CD4-positive, CD25-positive, alpha-beta regulatory T cell (primary cell): ENCODE measurements at regions not wholly inside any gene's neighbourhood (a gene's known extent, or its start where the extent isn't known, plus 50 kb on each side); places are given as distances from the start of the nearest gene placed in this dataset.

Experiments
- ATAC-seq, 2 donors: fragments of 150-1000 bp; cut with Tn5 transposase; one replicate each; pipeline ENCODE4 v1.10.0; 2021; ENCODE audit warnings: low read depth in 2 of 2, moderate number of reproducible peaks in 2 of 2, moderate library complexity in 1 of 2
- DNase-seq, 3 donors: peaks; one replicate each; pipeline versions ENCODE4 v3.0.0 to v3.0.0-alpha.2; 2012 to 2022; ENCODE audit warnings: mixed read lengths in 1 of 3
- H3K27ac ChIP-seq: one replicate; pipeline ENCODE4 v1.7.0; 2013; ENCODE audit warnings: mild to moderate bottlenecking, low read length; ENCODE audit not compliant: insufficient read depth, poor library complexity, severe bottlenecking
- H3K27me3 ChIP-seq: one replicate; pipeline ENCODE4 v1.7.0; 2013; ENCODE audit warnings: low read length; ENCODE audit not compliant: control insufficient read depth, insufficient read depth
- H3K36me3 ChIP-seq: one replicate; pipeline ENCODE4 v1.7.0; 2013; ENCODE audit warnings: mild to moderate bottlenecking, low read length, moderate library complexity; ENCODE audit not compliant: control insufficient read depth, insufficient read depth
- H3K4me1 ChIP-seq: 2 replicates; pipeline ENCODE4 v1.7.0; 2013; ENCODE audit warnings: mild to moderate bottlenecking, low read length; ENCODE audit not compliant: insufficient read depth, control insufficient read depth, poor library complexity, severe bottlenecking
- H3K4me3 ChIP-seq: one replicate; pipeline ENCODE4 v1.7.0; 2013; ENCODE audit warnings: low read depth, mild to moderate bottlenecking, low read length, moderate library complexity
- H3K9me3 ChIP-seq, 2 experiments: 1 replicate in 1 of 2; 2 replicates in 1 of 2; pipeline ENCODE4 v1.7.0; 2013; ENCODE audit warnings: low read length in 2 of 2, mild to moderate bottlenecking in 1 of 2, moderate library complexity in 1 of 2; ENCODE audit not compliant: control insufficient read depth in 2 of 2
- H3K27ac Mint-ChIP-seq, 3 donors: one replicate each; pipeline ENCODE4 v1.8.0; 2020 to 2022; ENCODE audit warnings: mild to moderate bottlenecking in 3 of 3, mixed read lengths in 3 of 3, moderate library complexity in 2 of 3
- H3K27me3 Mint-ChIP-seq: one replicate; pipeline ENCODE4 v1.8.0; 2022; ENCODE audit warnings: mild to moderate bottlenecking, mixed read lengths
- H3K36me3 Mint-ChIP-seq: one replicate; pipeline ENCODE4 v1.8.0; 2020; ENCODE audit warnings: mixed read lengths
- H3K4me1 Mint-ChIP-seq, 4 donors: one replicate each; pipeline ENCODE4 v1.8.0; 2020 to 2022; ENCODE audit warnings: mixed read lengths in 4 of 4, mild to moderate bottlenecking in 1 of 4
- H3K4me3 Mint-ChIP-seq, 4 donors: one replicate each; pipeline ENCODE4 v1.8.0; 2020 to 2022; ENCODE audit warnings: mild to moderate bottlenecking in 4 of 4, mixed read lengths in 4 of 4, moderate library complexity in 3 of 4
- H3K9me3 Mint-ChIP-seq, 7 donors: one replicate each; pipeline ENCODE4 v1.8.0; 2020 to 2022; ENCODE audit warnings: mixed read lengths in 7 of 7, mild to moderate bottlenecking in 3 of 7, moderate library complexity in 2 of 7

GRCh38 chr6:103191391-103192093 is 1668.2 kb downstream of the HACE1 start:
- H3K27me3 Mint-ChIP-seq = no peaks in the 10 kb centered on the region
- no peak overlapping the region for H3K27ac Mint-ChIP-seq
- H3K27ac ChIP-seq = no peak overlapping the region
- H3K4me3 ChIP-seq = no peak overlapping the region
- no peaks in the 10 kb centered on the region for H3K36me3 ChIP-seq
- no peaks in the 10 kb centered on the region for H3K27me3 ChIP-seq
- H3K36me3 Mint-ChIP-seq = no peaks in the 10 kb centered on the region
- no peak for ATAC-seq
- DNase-seq = no peak
- no peaks in the 10 kb centered on the region for H3K4me1 ChIP-seq
- no peak overlapping the region for H3K4me3 Mint-ChIP-seq
- no peaks in the 10 kb centered on the region for H3K9me3 ChIP-seq
- peaks cover 0 to 17% (median 3%) of the 10 kb centered on the region in 7 donors for H3K9me3 Mint-ChIP-seq
- H3K4me1 Mint-ChIP-seq = no peaks in the 10 kb centered on the region

DNA sequence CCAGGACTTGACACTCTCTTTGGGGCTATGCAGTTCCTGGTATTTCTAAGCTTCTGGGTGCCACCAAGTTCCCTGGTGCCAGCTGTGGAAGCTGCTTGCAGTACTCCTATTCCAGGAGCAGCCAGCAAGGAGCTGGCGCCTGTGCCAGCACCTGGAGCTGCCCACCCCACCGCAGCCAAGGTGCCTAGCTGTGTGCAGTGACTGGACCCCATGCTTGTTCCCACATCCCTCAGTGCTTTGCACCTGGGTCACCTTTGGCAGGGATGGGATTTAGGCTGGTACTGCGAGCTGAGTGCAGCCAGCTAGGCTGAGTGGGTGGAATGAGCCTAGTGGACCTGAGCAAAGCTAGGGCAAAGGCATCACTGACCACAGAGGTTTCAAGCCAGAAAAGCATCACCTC is 1674.9 kb downstream of the HACE1 start:
- Histone ChIP-seq H3K36me3 (no peaks in the 10 kb centered on the region), H3K27ac (no peak overlapping the region), H3K4me3 (no peak overlapping the region), H3K9me3 (no peaks in the 10 kb centered on the region), H3K27me3 (no peaks in the 10 kb centered on the region), H3K4me1 (no peaks in the 10 kb centered on the region)
- no peak overlapping the region for H3K4me3 Mint-ChIP-seq
- ATAC-seq (no peak), DNase-seq (no peak)
- H3K36me3 Mint-ChIP-seq = no peaks in the 10 kb centered on the region
- H3K27ac Mint-ChIP-seq = no peak overlapping the region
- peaks cover 0 to 18% (median 3%) of the 10 kb centered on the region in 7 donors for H3K9me3 Mint-ChIP-seq
- no peaks in the 10 kb centered on the region for H3K27me3 Mint-ChIP-seq
- H3K4me1 Mint-ChIP-seq = no peaks in the 10 kb centered on the region

GRCh38 chr6:103183831-103184411 is 1675.8 kb downstream of the HACE1 start:
- DNase-seq (no peak), ATAC-seq (no peak)
- Histone ChIP-seq H3K36me3 (no peaks in the 10 kb centered on the region), H3K27ac (no peak overlapping the region), H3K27me3 (no peaks in the 10 kb centered on the region), H3K9me3 (no peaks in the 10 kb centered on the region), H3K4me1 (no peaks in the 10 kb centered on the region), H3K4me3 (no peak overlapping the region)
- Mint-ChIP-seq H3K4me3 (no peak overlapping the region), H3K36me3 (no peaks in the 10 kb centered on the region), H3K27me3 (no peaks in the 10 kb centered on the region), H3K27ac (no peak overlapping the region), H3K4me1 (no peaks in the 10 kb centered on the region), H3K9me3 (peaks cover 0 to 18% (median 5%) of the 10 kb centered on the region in 7 donors)

GRCh38 chr6:103178193-103178592 is 1681.5 kb downstream of the HACE1 start:
- H3K27me3 ChIP-seq = no peaks in the 10 kb centered on the region
- Mint-ChIP-seq H3K4me3 (no peak overlapping the region), H3K9me3 (peaks cover 4 to 24% (median 8%) of the 10 kb centered on the region in 7 donors), H3K36me3 (no peaks in the 10 kb centered on the region), H3K27me3 (no peaks in the 10 kb centered on the region), H3K4me1 (peaks cover 0 to 2% (median 0%) of the 10 kb centered on the region in 4 donors), H3K27ac (no peak overlapping the region)
- no peak for DNase-seq
- no peak overlapping the region for H3K27ac ChIP-seq
- no peaks in the 10 kb centered on the region for H3K36me3 ChIP-seq
- ATAC-seq = no peak
- no peak overlapping the region for H3K4me3 ChIP-seq
- H3K9me3 ChIP-seq = no peaks in the 10 kb centered on the region
- H3K4me1 ChIP-seq = no peaks in the 10 kb centered on the region

DNA sequence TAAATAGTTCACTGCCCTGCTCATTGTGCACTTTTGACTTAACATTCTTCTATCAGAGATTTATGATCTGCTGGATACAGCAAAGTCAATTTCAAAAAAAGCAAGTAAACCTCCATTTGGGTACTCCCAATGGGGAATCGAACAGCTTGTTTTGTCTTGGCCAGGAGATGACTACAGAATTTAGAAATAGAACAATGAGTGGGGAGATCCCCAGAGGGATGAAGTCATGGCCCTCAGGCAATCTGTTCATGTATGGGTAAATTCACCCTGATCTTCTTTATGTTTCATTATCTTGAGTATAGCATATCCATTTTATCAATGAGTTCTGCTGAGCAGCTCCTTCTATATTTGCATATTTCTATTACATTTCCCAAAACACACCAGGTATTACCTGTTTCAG is 1681.9 kb downstream of the HACE1 start:
- Histone ChIP-seq H3K27me3 (no peaks in the 10 kb centered on the region), H3K27ac (no peak overlapping the region), H3K9me3 (no peaks in the 10 kb centered on the region), H3K36me3 (no peaks in the 10 kb centered on the region), H3K4me3 (no peak overlapping the region), H3K4me1 (no peaks in the 10 kb centered on the region)
- Mint-ChIP-seq H3K36me3 (no peaks in the 10 kb centered on the region), H3K27ac (no peak overlapping the region), H3K4me3 (no peak overlapping the region), H3K9me3 (peaks cover 4 to 21% (median 6%) of the 10 kb centered on the region in 7 donors), H3K27me3 (no peaks in the 10 kb centered on the region), H3K4me1 (peaks cover 0 to 2% (median 0%) of the 10 kb centered on the region in 4 donors)
- ATAC-seq (no peak), DNase-seq (no peak)

GRCh38 chr6:103175056-103175455 is 1684.7 kb downstream of the HACE1 start:
- Histone ChIP-seq H3K9me3 (no peaks in the 10 kb centered on the region), H3K27ac (no peak overlapping the region), H3K27me3 (no peaks in the 10 kb centered on the region), H3K36me3 (no peaks in the 10 kb centered on the region), H3K4me1 (no peaks in the 10 kb centered on the region), H3K4me3 (no peak overlapping the region)
- Mint-ChIP-seq H3K27me3 (no peaks in the 10 kb centered on the region), H3K27ac (no peak overlapping the region), H3K36me3 (no peaks in the 10 kb centered on the region), H3K4me1 (peaks cover 0 to 2% (median 0%) of the 10 kb centered on the region in 4 donors), H3K9me3 (peaks cover 3 to 21% (median 8%) of the 10 kb centered on the region in 7 donors), H3K4me3 (no peak overlapping the region)
- DNase-seq (no peak), ATAC-seq (no peak)

GRCh38 chr6:103167345-103168071 is 1692.2 kb downstream of the HACE1 start:
- Mint-ChIP-seq H3K9me3 (peaks cover 0 to 13% (median 5%) of the 10 kb centered on the region in 7 donors), H3K36me3 (no peaks in the 10 kb centered on the region), H3K4me3 (no peak overlapping the region), H3K4me1 (peaks cover 0 to 4% (median 0%) of the 10 kb centered on the region in 4 donors), H3K27ac (no peak overlapping the region), H3K27me3 (no peaks in the 10 kb centered on the region)
- no peaks in the 10 kb centered on the region for H3K9me3 ChIP-seq
- no peak overlapping the region for H3K4me3 ChIP-seq
- no peaks in the 10 kb centered on the region for H3K4me1 ChIP-seq
- ATAC-seq (no peak), DNase-seq (no peak)
- no peak overlapping the region for H3K27ac ChIP-seq
- H3K36me3 ChIP-seq = no peaks in the 10 kb centered on the region
- no peaks in the 10 kb centered on the region for H3K27me3 ChIP-seq
